Middle frontal gyrus (tissue), 1 donor: ENCODE measurements at regions not wholly inside any gene's neighbourhood (a gene's known extent, or its start where the extent isn't known, plus 50 kb on each side); places are given as distances from the start of the nearest gene placed in this dataset.

Source experiments
- DNase-seq: peaks from one replicate; pipeline ENCODE4 v3.0.0-alpha.2; 2015; ENCODE audit warnings: low spot score; ENCODE audit errors: extremely low spot score

DNA sequence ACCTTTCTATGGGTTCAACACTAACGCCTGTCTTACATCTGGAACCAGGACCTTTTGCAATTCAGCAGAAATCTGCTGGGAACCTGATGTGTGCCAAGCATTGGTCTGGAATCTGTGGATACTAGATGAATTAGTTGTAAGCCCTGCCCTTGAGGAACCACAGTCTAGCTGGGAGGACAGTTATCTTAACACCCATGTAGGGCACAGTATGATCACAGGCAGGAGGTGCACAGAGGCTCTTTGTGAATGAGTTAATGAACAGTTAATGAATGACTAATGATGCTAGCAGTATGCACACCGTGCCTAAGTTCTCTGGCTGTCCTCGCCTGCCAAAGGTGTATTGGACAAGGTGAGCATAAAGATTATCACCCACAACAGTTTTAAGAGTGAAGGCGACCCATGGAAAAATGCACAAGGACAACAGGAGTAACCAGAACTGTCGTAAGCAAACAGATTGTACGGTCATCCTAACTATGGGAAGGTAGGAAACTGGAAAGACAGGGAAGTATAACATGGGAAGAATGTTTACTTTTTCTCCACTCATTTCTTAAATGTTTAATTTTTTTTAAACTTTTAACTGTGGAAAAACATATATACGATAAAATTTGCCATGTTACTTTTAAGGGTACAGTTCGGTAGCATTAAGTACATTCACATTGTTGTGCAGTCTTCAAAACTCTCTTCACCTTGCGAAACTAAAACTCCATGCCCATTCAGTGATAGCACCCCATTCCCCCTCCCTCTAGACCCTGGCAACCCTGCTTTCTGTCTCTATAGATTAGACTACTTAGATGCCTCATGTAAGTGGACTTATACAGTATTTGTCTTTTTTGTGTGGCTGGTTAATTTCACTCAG lies 139.9 kb downstream of the CXCL12 start:
- DNase-seq, result no peak

DNA sequence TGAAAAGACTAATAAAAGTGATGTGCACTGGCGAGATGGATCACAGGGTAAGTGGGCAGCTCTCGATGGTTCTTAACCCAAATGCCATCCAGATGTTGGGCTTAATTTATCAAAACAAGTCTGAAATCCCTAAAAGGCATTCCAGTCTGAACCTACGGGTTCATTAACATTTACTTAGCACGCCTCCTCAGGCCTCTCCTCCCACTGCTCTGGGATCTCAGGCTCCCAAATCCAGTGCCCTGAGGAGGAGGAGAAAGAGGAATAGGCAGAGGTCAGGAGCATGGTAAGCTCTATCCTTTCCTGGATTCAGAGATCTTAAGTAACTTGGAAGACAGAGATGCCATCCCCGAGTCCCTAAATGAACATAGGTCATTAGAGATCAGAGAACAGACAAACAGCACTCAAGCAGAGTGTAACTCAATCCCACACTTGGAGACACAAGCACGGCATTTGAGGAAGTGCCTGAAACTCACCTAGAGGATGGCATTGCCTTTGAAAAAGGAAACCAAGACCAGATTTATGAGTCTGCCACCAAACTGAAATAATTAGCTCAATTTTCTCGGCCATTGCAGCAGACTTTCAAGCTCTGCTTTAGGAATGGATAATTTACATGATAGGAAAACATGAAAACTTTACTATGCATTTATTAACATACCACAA lies 140.9 kb downstream of the CXCL12 start:
- no peak for DNase-seq

DNA sequence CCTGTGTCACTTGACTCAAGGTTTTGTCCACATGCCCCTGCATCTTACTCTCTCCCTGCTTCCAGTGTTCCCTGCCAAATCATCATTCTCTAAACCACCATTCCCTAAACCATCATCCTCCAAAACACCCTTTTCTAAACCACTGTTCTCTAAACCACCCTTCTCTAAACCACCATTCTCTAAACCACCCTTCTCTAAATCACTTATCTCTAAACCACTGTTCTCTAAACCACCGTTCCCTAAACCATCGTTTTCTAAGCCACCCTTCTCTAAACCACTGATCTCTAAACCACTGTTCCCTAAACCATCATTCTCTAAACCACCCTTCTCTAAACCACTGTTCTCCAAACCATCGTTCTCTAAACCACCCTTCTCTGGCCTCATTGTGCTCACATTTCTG lies 142.1 kb downstream of the CXCL12 start:
- DNase-seq, result no peak

- DNase-seq, result no peak
Measured at GRCh38 chr10:44242091-44242490, 142.8 kb downstream of the CXCL12 start.

GRCh38 chr10:44240584-44241205 lies 144.2 kb downstream of the CXCL12 start:
- DNase-seq, result no peak

- DNase-seq, result no peak
Measured at GRCh38 chr10:44238212-44238611, 146.7 kb downstream of the CXCL12 start.

DNA sequence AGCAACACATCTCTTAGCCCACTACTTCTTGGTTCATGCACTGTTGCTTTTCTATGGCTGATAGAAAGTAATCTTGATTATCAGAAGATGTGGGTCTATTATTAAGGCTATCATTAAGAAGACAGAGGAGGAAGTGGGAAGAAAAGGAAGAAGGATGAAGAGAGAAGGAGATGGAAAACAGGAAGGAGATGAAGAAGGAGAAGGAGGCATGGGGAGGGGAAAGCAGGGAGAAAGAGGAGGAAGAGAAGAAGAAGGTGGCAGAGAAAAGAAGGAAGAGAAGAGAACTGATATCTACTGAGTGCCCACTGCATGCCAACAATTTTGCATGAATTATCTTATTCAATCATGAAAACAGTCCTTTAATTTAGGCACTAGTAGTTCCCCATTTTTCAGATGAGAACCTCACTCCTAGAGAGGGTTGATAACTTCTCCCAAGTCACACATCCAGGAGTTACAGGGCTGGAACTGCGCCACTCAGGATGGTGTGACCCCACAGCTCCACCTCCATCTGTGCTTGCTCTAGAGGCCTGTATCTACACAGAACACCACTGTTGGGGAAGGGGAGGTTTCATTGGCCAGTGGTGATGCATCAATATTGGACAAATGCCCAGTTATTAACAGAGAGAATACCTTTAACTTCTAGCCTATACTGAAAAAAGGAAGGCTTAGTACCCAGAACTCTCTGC lies 147.4 kb downstream of the CXCL12 start:
- no peak for DNase-seq

DNA sequence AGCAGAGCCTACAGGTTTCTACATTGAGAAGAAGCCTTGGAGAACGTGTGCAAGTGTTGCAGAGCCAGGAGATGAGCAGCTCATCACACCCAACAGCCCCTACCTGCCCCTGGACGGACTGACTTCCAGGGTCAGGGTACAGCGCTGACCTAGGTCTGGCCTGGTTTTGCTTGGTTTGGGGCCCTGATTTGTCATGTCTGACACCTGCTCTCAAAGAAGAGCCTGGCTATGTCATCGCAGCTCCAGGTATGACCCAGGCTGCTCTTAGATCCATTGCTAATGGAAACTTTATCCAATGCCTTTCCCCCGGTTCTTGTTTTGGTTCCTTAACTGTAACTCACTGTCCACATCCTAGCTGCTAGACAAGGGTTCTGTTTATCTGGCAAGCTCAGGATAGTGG lies 149.5 kb downstream of the CXCL12 start:
- no peak for DNase-seq

DNA sequence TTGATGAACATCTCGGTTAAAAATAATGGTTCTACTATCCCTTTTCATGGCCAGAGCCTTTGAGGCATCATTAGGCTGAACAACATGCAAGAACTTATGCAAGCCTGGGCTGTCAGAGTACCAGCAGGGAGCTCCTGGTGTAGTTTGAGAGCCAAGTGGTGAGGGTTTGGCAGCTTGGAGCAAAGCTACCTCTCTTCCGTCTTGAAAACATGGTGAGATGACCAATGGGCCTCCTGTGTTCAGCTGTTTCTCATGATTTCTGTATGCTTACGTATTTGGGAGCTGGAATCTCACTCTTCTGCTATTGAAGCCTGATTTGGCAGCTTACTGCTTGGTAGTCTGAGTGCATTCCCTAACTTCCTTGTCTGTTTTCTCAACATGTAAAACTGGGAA lies 150.4 kb downstream of the CXCL12 start:
- DNase-seq, result no peak

- DNase-seq, result no peak
Measured at GRCh38 chr10:44233561-44234482, 151.1 kb downstream of the CXCL12 start.

DNA sequence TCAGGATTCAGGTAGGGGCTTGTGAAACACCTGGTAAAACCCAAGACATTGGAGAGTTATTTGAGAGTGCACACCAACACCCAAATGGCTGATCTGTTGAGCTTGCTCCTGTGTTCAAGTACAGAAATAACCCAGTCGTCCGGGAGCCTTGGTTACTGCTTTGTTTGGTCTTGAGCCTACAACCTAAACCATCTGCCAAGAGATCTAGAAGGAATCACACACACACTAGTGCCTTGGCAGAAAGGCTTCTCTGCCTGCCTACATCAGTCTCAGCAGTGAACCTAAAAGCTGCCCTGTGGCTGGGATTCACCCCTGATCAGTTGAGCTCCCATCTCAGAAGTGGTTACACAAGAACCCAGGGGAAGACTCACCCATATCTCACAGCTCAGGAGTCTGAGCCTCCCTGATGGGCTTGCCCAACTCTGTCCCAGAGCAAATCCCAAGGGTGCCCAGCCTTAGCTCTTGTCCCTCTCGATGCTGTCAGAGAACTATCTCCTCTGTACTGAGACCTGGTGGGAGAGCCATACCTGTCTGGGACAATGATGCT lies 167.6 kb downstream of the CXCL12 start:
- DNase-seq, result no peak

DNA sequence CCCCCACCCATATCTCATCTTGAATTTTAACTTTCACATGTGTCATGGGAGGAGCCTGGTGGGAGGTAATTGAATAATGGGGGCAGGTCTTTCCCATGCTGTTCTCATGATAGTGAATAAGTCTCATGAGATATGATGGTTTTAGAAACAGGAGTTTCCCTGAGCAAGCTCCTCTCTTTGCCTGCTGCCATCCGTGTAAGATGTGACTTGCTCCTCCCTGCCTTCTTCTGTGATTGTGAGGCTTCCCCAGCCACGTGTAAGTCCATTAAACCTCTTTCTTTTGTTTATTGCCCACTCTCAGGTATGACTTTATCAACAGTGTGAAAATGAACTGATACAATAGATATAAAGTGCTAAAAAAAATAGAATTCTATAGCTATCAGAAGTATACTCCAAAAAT lies 168.8 kb downstream of the CXCL12 start:
- DNase-seq, result no peak

DNA sequence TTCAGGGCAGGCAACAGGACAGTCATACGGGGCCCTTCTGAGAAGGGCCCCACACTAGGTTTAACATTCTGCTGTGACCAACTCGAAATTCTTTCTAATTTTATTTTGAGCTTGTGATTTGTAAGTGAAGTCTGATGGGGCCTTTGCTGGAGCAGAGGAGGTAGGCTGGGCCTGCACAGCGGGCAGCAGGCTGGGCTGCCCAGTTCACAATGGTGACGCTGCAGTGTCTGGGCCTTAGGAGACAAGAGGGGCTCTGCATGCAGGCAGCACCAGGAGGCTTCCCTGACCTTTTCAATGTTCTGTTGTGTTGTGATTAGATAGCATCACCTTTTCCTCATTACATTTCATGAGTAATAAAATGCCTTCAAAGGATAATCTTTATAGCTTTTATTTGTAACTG lies 175.1 kb downstream of the CXCL12 start:
- no peak for DNase-seq

DNA sequence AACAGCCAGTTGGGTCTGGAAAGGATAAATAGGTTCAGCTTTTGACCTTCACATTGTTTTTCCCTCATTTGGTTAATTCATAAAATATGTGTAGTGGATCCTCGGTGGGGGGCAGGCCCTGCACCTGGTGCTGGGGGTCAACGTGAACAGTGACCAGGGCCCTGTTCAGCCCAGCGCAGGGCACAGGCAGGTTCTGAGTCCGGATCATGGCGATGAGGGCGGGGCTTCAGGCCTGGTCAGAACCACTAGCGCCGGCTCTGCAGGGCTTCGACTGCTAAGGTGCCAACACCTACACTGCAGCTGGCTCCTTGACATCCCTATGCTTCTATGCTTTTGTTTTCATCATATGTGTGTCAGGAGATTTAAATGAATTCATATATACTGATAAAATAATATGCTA lies 177.7 kb downstream of the CXCL12 start:
- DNase-seq, result no peak

DNA sequence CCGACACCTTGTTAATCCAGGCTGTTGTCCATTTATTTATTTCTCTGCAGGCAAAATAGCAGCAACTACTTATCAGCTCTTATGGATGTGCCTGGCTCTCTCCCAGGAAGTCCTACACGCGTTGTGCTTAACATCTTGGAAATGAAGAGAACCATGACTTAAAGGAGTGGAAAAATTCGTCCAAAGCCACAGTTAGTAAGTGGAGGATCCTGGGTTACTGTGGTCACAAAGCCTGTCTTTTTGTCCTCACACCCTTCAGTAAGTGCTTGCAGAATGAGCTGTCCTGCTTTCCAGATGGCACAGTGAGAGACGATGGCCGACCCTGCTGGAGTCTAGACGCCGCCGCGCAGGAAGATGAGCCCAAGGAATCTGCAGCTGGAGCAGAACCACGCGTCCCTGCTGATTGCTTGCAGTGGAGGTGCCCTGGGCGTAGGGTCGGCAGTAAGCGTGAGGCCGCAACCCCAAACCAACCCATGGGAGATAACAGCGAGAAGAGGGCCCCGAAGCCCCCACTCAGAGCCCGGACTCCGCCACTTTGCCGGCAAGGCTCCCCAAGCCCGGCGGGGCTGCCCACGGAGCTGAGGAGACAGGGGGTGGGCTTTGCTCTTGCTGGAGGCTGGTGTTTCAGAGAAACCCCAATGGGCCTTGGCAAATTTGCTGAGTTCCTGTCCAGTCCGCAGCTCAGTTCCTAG lies 178.6 kb downstream of the CXCL12 start:
- no peak for DNase-seq

- DNase-seq, result no peak
Measured at GRCh38 chr10:44205067-44205466, 179.8 kb downstream of the CXCL12 start.

DNA sequence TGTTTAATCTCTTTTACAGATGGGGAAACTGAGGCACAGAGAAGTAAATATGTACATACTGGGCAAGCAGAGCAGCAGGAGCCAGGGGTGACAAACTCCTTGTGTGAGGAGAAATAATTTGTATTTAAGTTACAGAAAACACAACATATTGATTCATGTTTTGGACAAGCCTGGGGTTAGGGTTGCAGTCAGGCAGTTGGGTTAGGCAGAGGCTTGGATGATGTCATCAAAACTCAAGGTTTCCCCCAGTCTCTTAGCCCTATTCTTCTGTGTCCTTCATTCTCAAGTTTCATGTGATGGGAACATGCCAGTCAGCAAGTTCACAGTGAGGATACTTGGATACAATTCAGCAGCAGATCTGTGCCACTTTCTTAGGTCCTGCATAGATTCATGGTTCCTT lies 181.4 kb downstream of the CXCL12 start:
- DNase-seq, result no peak

DNA sequence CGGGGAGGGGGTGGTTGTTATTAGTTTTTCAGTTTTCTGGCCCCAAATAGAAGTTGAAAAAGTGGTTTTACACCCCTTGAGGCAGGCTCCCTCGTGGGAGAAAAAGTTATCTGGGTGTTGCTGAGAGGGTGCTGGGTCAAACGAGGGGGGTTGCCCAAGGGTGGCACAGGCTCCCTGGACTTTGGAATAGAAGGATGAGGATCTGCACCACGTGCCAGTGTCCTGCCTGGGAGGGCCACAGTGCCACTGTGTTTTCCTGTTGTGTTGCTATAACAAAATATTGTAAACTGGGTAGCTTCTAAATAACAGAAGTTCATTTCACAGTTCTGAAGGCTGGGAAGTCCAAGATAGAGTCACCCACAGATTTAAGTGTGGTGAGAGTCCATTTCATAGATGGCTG lies 181.9 kb downstream of the CXCL12 start:
- no peak for DNase-seq

GRCh38 chr10:44201656-44202055 lies 183.2 kb downstream of the CXCL12 start:
- no peak for DNase-seq

- no peak for DNase-seq
Measured at GRCh38 chr10:44201011-44201410, 183.9 kb downstream of the CXCL12 start.
